ENCODE measurements at regions not wholly inside any gene's neighbourhood (a gene's known extent, or its start where the extent isn't known, plus 50 kb on each side); places are given as distances from the start of the nearest gene placed in this dataset.

DNA sequence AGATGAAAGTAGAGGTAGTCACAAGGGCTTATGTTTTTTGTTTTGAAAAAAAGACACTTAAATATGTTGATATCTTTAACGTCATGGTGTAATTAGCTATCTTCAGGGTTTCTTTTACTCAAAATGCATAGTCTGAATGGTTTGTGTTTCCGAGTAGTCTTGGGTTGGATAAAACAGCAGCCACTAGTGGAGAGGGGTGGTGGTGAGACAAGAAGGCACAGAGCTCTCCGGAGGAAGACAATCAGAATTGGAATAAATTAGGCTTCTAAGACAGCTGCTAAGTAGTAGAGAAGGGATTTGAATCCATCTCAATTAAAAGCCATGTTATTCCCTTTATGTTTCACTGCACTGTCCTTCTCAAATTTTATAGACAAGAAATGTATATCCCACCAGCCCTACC lies 240.4 kb upstream of the VEGFC start:
- TF ChIP-seq POLR2AphosphoS5 (IDR thresholded peaks at IDR 0.05; ENCODE audit: low read depth, low read length) (no peak), FOXP2 (optimal IDR thresholded peaks at IDR 0.05; ENCODE audit: borderline replicate concordance, extremely low read depth, extremely low read length, insufficient read depth) (no peak), TAF1 (IDR thresholded peaks at IDR 0.05; ENCODE audit: borderline replicate concordance, insufficient read depth, low read length) (no peak), REST (IDR thresholded peaks at IDR 0.05; ENCODE audit: insufficient read depth in 1 of 2, low read depth in 2 of 2, low read length in 2 of 2) (no peak), SIN3A (IDR thresholded peaks at IDR 0.05; ENCODE audit: borderline replicate concordance, insufficient read depth, low read length) (no peak)

DNA sequence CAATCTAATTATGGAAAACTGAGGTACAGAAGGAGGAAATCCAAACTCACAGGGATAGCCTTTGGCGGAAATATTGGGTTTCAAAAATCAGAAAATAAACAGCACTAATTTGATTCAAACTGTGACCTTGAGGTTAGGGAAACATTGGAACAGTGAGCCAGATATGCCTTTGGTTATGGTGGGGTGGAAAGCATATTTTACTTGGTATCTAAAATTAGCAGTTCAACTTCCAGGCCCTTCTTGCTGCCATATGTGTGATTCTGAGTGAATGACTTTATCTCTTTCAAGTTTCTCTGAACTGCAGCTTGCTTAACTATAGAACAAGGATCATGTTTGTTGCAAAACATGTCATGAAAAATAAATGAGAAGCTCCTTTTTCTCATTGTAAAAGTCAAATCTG lies 240.9 kb upstream of the VEGFC start:
- TF ChIP-seq SIN3A (IDR thresholded peaks at IDR 0.05; ENCODE audit: borderline replicate concordance, insufficient read depth, low read length) (0 out of 2 replicates have a peak, but pooled peaks have one; percentile 14), REST (IDR thresholded peaks at IDR 0.05; ENCODE audit: insufficient read depth in 1 of 2, low read depth in 2 of 2, low read length in 2 of 2) (peak in 1 of 2 experiments; percentile 50; a peak in 1 of 4 replicates), FOXP2 (optimal IDR thresholded peaks at IDR 0.05; ENCODE audit: borderline replicate concordance, extremely low read depth, extremely low read length, insufficient read depth) (no peak), TAF1 (IDR thresholded peaks at IDR 0.05; ENCODE audit: borderline replicate concordance, insufficient read depth, low read length) (no peak), POLR2AphosphoS5 (IDR thresholded peaks at IDR 0.05; ENCODE audit: low read depth, low read length) (peak; percentile 49; the same call in 1 of the 2 replicates)

DNA sequence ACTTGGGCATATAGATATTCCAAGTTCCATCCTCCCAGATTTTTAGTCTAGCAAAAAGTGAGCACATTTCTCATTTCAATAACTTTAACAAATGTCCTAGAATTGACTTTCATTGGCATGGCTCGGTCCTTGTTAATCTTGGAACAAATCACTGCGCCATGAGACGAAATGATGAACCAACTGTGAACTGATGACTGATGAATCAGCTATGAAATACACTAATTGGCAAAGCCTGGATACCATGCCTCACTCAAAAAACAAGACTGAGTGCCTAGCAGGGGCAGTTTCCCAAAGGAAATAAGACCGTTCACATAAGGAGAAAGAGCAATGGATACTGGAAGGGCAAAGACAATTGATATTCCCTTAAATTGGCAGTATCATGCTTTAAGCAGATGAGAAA lies 248.6 kb upstream of the VEGFC start:
- TF ChIP-seq REST (IDR thresholded peaks at IDR 0.05; ENCODE audit: insufficient read depth in 1 of 2, low read depth in 2 of 2, low read length in 2 of 2), result no peak
- no peak for TF ChIP-seq FOXP2 (optimal IDR thresholded peaks at IDR 0.05; ENCODE audit: borderline replicate concordance, extremely low read depth, extremely low read length, insufficient read depth)
- no peak for TF ChIP-seq SIN3A (IDR thresholded peaks at IDR 0.05; ENCODE audit: borderline replicate concordance, insufficient read depth, low read length)
- TF ChIP-seq POLR2AphosphoS5 (IDR thresholded peaks at IDR 0.05; ENCODE audit: low read depth, low read length), result no peak
- TF ChIP-seq TAF1 (IDR thresholded peaks at IDR 0.05; ENCODE audit: borderline replicate concordance, insufficient read depth, low read length), result no peak

DNA sequence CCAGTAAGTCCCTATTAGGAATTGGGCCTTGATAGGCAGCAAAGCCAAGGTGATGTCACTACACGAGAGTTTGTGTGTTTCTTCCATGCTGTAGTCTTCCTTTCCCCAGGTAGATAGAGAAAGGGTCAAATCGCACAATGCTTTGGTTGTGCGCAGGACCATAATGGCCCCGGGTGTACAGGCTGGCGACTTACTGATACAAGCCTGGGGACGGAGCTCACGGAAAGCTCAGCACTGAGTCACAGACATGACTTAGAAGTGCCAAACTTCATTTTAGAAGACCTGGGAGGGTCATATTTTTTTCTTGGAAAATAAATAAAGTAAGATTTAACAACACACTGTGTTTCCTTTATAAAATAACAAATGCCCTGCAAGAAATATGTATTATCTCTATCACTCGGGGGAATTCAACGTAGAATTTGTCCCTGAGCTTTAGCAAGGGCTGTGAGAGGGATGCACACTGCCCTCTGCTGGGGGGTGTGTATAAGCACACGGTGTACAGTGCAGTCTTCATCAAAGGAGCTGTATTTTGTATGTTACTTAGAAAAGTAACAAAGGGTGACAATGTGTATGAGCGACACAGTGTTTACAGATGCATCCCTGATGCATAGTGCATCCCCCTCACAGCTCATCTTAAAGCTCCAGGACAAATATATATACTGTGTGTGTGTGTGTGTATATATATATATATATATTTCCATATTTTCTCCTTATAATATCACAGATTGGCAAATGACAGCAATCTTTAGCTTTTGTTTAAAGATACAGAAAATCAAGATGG lies 254.5 kb upstream of the VEGFC start:
- TF ChIP-seq POLR2AphosphoS5 (IDR thresholded peaks at IDR 0.05; ENCODE audit: low read depth, low read length) (no peak), SIN3A (IDR thresholded peaks at IDR 0.05; ENCODE audit: borderline replicate concordance, insufficient read depth, low read length) (no peak), TAF1 (IDR thresholded peaks at IDR 0.05; ENCODE audit: borderline replicate concordance, insufficient read depth, low read length) (no peak), REST (IDR thresholded peaks at IDR 0.05; ENCODE audit: insufficient read depth in 1 of 2, low read depth in 2 of 2, low read length in 2 of 2) (no peak), FOXP2 (optimal IDR thresholded peaks at IDR 0.05; ENCODE audit: borderline replicate concordance, extremely low read depth, extremely low read length, insufficient read depth) (no peak)

All from PFSK-1 (cell line).